Mononuclear cell (primary cell): ENCODE measurements at regions not wholly inside any gene's neighbourhood (a gene's known extent, or its start where the extent isn't known, plus 50 kb on each side); places are given as distances from the start of the nearest gene placed in this dataset.
"Not testable (repeated sequence)": the region's sequence is repeated elsewhere in the genome, so short reads cannot be mapped to it uniquely, and the experiment has no call there.

ENCODE experiments used
- H3K27me3 ChIP-seq: 2 replicates; pipeline ENCODE4 v1.6.0; 2011; ENCODE audit warnings: low read length, control low read depth; ENCODE audit not compliant: insufficient read depth
- H3K4me1 ChIP-seq: 2 replicates; pipeline ENCODE4 v1.5.1; 2011; ENCODE audit warnings: mild to moderate bottlenecking, low read length, control low read depth; ENCODE audit not compliant: insufficient read depth
- H3K4me3 ChIP-seq: 2 replicates; pipeline ENCODE4 v1.5.1; 2011; ENCODE audit warnings: mild to moderate bottlenecking, low read length, moderate library complexity
- H3K9me3 ChIP-seq: 2 replicates; pipeline ENCODE4 v1.5.1; 2011; ENCODE audit warnings: low read depth, mild to moderate bottlenecking, control low read depth, low read length

GRCh38 chr4:25981749-25982148 lies 67.7 kb downstream of the SMIM20 start:
- H3K9me3 ChIP-seq = no peaks in the 10 kb centered on the region
- H3K27me3 ChIP-seq = no peaks in the 10 kb centered on the region
- no peaks in the 10 kb centered on the region for H3K4me1 ChIP-seq
- H3K4me3 ChIP-seq = no peak overlapping the region

- no peak overlapping the region for H3K4me3 ChIP-seq
- peaks cover 2% of the 10 kb centered on the region for H3K4me1 ChIP-seq
- no peaks in the 10 kb centered on the region for H3K9me3 ChIP-seq
Measured at GRCh38 chr4:25982962-25983361, 68.9 kb downstream of the SMIM20 start.

DNA sequence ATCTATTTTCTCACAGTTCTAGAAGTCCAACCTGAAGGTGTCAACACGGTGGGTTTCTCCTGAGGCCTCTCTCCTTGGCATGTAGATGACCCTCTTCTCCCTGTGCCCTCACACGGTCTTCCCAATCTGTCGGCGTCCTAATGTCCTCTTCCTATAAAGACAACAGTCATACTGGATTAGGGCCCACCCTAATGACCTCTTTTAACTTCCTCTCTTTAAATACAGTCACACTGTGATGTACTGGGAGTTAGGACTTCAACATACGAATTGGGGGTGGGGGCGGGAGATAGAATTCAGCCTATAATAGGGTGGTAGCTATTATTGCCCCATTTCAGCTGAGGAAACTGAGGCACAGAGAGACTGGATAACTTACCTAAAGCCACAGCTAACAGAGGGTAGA lies 70.2 kb downstream of the SMIM20 start:
- H3K27me3 ChIP-seq = no peaks in the 10 kb centered on the region
- no peak overlapping the region for H3K4me3 ChIP-seq
- H3K9me3 ChIP-seq = no peaks in the 10 kb centered on the region
- peaks cover 6% of the 10 kb centered on the region for H3K4me1 ChIP-seq

More at GRCh38 chr4:25982962-25983361, 68.9 kb downstream of the SMIM20 start:
- no peaks in the 10 kb centered on the region for H3K27me3 ChIP-seq

GRCh38 chr4:25984796-25985195 lies 70.8 kb downstream of the SMIM20 start:
- H3K27me3 ChIP-seq = no peaks in the 10 kb centered on the region

DNA sequence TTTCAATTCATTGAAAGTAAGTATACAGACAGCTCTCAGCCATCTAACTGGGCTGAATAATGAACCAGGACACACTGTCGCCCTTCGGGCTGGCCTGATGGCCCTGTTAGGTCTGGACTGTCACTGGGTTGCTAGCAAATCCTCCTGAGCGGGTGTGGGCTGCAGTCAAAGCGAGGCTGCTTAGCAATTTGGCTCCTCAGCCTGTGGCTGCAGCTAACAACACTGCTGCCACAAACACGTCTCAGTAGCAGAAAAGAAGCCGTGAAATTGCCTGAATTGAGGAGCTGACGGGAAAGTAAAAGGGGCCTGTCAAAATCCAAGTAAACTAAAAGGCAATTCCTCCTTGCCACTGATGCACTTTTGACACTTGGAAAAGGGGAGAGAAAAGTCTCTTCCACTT lies 72.8 kb downstream of the SMIM20 start:
- Histone ChIP-seq H3K4me1 (peaks cover 6% of the 10 kb centered on the region), H3K9me3 (no peaks in the 10 kb centered on the region), H3K4me3 (no peak overlapping the region), H3K27me3 (no peaks in the 10 kb centered on the region)

More at GRCh38 chr4:25984796-25985195, 70.8 kb downstream of the SMIM20 start:
- Histone ChIP-seq H3K4me3 (no peak overlapping the region), H3K4me1 (peaks cover 6% of the 10 kb centered on the region), H3K9me3 (no peaks in the 10 kb centered on the region)

DNA sequence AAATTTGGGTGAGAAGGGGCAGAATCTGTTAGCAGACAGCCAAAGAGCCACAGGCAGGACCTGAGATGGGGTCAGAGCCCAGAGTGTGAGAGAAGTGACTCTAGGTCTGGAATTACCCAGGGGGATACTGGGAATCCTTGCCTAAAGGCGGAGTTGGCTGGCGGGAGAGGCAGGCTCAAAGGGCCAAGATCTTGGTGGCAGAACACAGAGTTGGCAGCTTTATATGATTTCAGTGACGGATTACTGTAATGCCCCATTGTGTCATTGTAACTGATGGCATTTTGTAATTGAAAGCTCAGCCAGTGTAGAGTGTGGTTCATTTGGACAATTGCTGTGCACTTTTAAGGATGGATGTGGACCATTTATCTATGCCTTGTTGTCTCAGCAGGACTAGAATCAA lies 77.3 kb downstream of the SMIM20 start:
- no peak overlapping the region for H3K4me3 ChIP-seq
- no peaks in the 10 kb centered on the region for H3K9me3 ChIP-seq
- peaks cover 6% of the 10 kb centered on the region for H3K4me1 ChIP-seq
- no peaks in the 10 kb centered on the region for H3K27me3 ChIP-seq

GRCh38 chr4:25993395-25994185 lies 79.6 kb downstream of the SMIM20 start:
- Histone ChIP-seq H3K4me1 (no peaks in the 10 kb centered on the region), H3K27me3 (no peaks in the 10 kb centered on the region), H3K9me3 (no peaks in the 10 kb centered on the region), H3K4me3 (no peak overlapping the region)

DNA sequence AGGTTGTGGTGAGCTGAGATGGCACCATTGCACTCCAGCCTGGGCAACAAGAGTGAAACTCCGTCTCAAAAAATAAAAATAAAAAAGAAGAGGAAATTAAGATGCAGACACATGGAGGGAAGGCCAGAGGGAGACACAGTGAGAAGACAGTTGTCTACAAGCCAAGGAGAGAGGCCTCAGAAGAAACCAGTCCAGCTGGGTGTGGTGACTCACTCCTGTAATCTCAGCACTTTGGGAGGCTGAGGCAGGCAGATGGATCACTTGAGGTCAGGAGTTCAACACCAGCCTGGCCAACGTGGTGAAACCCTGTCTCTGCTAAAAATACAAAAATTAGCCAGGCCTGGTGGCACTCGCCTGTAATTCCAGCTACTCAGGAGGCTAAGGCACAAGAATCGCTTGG lies 80.6 kb downstream of the SMIM20 start:
- not testable (repeated sequence) for H3K9me3 ChIP-seq, H3K4me3 ChIP-seq, H3K4me1 ChIP-seq, H3K27me3 ChIP-seq

GRCh38 chr4:26000274-26000950 lies 86.4 kb downstream of the SMIM20 start:
- Histone ChIP-seq H3K4me3 (no peak overlapping the region), H3K27me3 (no peaks in the 10 kb centered on the region), H3K9me3 (no peaks in the 10 kb centered on the region), H3K4me1 (peaks cover 5% of the 10 kb centered on the region)

DNA sequence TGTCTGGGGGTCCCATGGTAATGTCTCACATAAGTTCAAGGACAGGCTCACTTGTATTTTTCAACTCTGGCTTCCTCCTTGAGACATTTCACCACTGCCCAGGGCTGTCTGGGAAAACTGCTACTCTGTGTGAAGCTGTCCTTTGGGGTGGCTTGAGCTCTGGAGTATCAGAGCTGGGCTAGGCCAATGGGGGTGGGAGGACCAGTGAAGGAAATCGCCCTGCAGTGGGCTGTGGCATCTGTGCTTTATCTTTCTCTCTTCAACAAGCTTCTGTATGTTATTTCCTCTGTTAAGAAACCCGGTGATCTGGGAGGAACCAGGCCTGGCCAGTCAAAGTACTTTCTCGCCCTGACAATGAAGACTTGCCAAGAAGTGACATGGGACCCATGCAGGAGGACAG lies 87.4 kb downstream of the SMIM20 start:
- Histone ChIP-seq H3K4me3 (no peak overlapping the region), H3K27me3 (no peaks in the 10 kb centered on the region), H3K4me1 (peaks cover 8% of the 10 kb centered on the region)

GRCh38 chr4:26001816-26002215 lies 87.8 kb downstream of the SMIM20 start:
- Histone ChIP-seq H3K4me3 (no peak overlapping the region), H3K27me3 (no peaks in the 10 kb centered on the region), H3K9me3 (no peaks in the 10 kb centered on the region), H3K4me1 (peaks cover 8% of the 10 kb centered on the region)

More for the DNA sequence above, 87.4 kb downstream of the SMIM20 start:
- no peaks in the 10 kb centered on the region for H3K9me3 ChIP-seq

DNA sequence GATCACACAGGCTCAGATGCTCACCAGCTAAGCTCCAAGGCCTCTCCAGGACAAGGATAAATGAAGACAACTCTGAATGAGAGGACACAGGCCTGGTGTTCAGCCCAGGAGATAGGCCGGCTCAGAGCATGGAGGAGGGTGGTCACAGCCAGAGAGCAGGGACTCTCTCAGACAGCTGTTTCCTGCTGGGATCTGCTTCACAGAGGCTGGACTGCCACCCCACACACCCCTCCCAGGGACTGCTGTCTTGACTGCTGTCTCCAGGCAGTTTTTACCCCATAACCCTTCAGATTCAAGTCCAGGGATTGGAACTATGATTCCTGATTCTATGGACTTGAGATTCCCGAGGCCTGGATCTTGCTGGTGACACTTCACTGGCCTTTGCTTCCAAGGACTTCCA lies 89.0 kb downstream of the SMIM20 start:
- Histone ChIP-seq H3K4me3 (no peak overlapping the region), H3K9me3 (no peaks in the 10 kb centered on the region), H3K4me1 (peaks cover 8% of the 10 kb centered on the region), H3K27me3 (no peaks in the 10 kb centered on the region)

DNA sequence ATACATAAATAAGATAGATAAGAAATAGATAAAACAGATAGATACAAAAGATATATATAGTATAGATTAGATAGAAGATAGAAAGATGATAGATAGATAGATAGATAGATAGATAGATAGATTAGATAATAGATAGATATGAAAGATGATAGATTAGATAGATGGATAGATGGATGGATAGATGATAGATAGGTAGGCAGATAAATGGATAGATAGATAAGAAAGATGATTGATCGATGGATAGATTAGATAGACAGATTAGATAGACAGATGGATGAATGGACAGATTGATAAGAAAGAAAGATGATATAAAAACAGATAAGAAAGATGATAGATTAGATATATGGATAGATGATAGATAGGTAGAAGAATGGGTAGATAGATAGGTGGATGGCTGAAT lies 90.3 kb downstream of the SMIM20 start:
- Histone ChIP-seq H3K27me3 (no peaks in the 10 kb centered on the region), H3K9me3 (no peaks in the 10 kb centered on the region), H3K4me3 (no peak overlapping the region), H3K4me1 (peaks cover 8% of the 10 kb centered on the region)

DNA sequence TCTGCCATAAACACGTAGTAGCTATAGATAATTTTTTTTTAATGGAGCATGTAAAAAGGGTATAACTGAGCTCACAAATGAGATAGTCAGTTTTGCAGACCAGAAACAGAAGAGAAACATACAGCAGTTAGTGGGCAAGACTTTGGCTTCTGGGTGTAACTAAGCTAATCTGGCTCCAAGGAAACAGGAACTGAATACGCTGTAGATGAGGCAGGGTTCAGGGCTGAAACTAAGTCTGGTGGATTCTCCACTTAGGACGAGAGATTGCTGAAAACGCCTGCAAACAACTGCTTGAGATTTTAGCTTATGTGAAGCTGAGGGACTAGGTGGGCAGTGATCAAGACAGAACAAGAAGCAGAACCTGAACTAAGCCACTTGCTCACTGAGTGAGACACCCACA lies 91.7 kb downstream of the SMIM20 start:
- Histone ChIP-seq H3K4me1 (peaks cover 4% of the 10 kb centered on the region), H3K9me3 (no peaks in the 10 kb centered on the region), H3K4me3 (no peak overlapping the region), H3K27me3 (peaks cover 2% of the 10 kb centered on the region)

DNA sequence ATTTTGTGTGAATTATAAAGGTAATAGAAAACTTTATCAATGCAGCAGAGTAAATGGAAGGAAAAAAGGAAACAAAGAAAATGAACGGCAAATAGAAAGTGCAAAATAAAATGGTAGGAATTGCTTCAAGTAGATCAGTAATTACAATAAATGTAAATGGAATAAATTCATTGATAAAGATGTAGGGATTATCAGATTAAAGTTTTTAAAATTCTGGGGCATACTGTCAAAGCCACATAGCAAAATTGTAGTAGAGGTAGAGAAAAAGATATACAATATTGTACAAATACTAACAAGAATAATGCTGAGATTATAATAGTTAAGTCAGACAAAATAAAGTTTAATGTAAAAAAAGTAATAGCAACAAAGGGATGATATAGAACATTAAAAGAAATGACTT lies 94.7 kb downstream of the SMIM20 start:
- H3K4me3 ChIP-seq = no peak overlapping the region
- H3K4me1 ChIP-seq = peaks cover 3% of the 10 kb centered on the region
- peaks cover 4% of the 10 kb centered on the region for H3K27me3 ChIP-seq
- H3K9me3 ChIP-seq = no peaks in the 10 kb centered on the region

- Histone ChIP-seq H3K4me1 (peaks cover 3% of the 10 kb centered on the region), H3K9me3 (no peaks in the 10 kb centered on the region), H3K4me3 (no peak overlapping the region), H3K27me3 (peaks cover 8% of the 10 kb centered on the region)
Measured at GRCh38 chr4:26009502-26009901, 95.5 kb downstream of the SMIM20 start.
